Activated CD8-positive, alpha-beta memory T cell treated with anti-CD3 and anti-CD28 coated beads for 36 hours (primary cell): ENCODE measurements at regions not wholly inside any gene's neighbourhood (a gene's known extent, or its start where the extent isn't known, plus 50 kb on each side); places are given as distances from the start of the nearest gene placed in this dataset.

Experiments used
- CTCF ChIA-PET: fragments of 350-600 bp; sonication (Branson Sonifier 250); formaldehyde crosslinking; loops from one replicate; lab custom pipeline; 2021; ENCODE audit warnings: antibody characterized with exemption; lab: Charles Lee
- POLR2A ChIA-PET: fragments of 350-600 bp; sonication (Branson Sonifier 250); formaldehyde crosslinking; loops from one replicate; lab custom pipeline; 2021; ENCODE audit warnings: antibody characterized with exemption; lab: Charles Lee

DNA sequence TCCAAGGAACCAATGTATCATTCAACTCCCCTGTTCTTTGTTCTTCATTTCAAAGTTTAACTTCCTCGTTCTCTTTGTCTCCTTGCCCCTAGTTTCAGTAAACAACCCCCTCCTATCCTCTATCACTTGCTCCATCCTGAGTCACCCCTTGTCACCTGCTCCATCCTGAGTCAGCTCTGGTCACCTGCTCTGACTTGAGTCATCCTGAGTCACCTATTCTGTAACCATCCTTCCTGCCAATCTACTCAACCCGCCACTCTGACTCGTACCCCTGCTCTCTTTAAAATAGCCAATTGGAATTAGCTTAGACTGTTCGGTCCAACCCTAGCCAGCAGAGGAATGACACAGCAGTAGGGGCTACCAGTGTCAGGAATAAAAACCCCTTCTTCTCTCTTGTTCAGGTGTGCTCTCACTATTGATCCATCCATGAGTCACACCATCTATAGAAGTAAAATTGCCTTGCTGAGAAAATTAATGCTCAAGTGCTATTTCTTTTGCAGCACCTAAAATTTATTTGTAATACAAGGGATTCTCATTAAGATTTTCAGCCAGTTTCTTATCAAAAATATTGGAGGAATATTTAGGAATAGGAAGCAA is 326.8 kb downstream of the AKAIN1 start:
- POLR2A ChIA-PET = no interaction called here
- CTCF ChIA-PET = no interaction called here

DNA sequence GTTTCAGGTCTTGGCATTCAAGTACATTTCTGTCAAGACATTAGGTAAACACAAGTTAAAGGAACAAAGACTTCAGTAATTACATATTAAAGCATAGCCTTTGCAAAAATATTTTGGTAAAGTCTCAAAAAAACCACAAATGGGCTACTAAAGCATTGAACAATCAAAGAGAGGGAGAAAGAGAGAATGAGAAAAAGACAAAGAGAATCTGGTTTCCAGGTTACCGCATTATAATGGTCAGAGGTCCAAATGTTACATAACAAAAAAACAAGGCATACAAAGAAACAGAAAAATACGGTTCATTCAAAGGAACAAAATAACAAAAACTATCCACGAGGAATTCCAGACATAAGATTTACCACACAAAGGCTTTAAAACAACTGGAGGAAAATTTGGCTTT is 327.9 kb downstream of the AKAIN1 start:
- ChIA-PET CTCF (no interaction called here), POLR2A (no interaction called here)

GRCh38 chr18:4858379-4859127 is 338.5 kb downstream of the AKAIN1 start:
- CTCF ChIA-PET = no interaction called here
- POLR2A ChIA-PET = no interaction called here

DNA sequence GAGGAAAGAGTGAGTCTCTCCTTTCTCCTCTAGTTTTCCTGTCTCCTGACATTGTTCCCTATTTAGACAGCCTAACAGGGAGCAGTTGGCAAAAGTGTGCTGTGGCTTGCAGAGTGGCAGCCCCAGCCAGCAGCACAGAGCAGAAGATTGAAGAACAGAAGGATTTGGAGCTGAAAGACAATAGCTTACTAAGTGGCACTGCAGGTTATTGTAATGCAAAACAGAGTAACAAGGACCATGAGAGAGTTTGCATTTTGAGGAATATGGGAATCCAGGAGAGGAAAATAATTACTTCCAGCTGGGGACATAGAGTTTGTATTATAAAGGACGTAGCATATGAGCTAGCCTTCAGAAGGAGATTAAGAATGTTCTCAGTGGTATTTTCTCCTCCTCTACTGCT is 342.4 kb downstream of the AKAIN1 start:
- CTCF ChIA-PET = no interaction called here
- POLR2A ChIA-PET = interaction anchor here (0.7 kb wide), 1 partner anchor 1431 kb away, joined by 3 read pairs; no protein-coding TSS in a partner anchor

GRCh38 chr18:4851301-4851976 is 345.6 kb downstream of the AKAIN1 start:
- ChIA-PET POLR2A (no interaction called here), CTCF (no interaction called here)

- POLR2A ChIA-PET = no interaction called here
Observed at GRCh38 chr18:4847056-4847455, 350.0 kb downstream of the AKAIN1 start.

GRCh38 chr18:4844320-4844719 is 352.7 kb downstream of the AKAIN1 start:
- ChIA-PET CTCF (no interaction called here), POLR2A (no interaction called here)

More at GRCh38 chr18:4847056-4847455, 350.0 kb downstream of the AKAIN1 start:
- CTCF ChIA-PET = no interaction called here

- ChIA-PET POLR2A (no interaction called here), CTCF (no interaction called here)
Observed at GRCh38 chr18:4843771-4844170, 353.3 kb downstream of the AKAIN1 start.

DNA sequence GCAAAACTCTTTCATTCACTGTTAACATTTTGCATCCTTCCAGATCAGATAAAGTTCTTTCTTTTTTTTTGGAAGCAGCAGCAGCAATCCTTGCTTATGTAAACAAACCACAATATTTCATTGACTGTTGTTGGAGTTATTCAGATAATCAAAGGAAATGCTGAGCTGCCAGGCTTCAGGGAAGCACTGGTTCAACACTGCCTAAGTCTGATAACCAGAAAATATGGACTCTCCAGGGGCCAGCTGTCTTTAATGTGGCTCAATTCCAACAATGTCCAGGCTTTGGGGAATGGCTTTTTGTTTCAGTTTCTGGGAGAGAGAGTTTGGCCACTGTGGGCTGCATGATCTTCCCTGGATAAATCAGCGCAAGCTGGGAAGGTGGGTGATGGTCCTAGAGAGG is 354.3 kb downstream of the AKAIN1 start:
- ChIA-PET POLR2A (no interaction called here), CTCF (no interaction called here)

GRCh38 chr18:4842287-4842686 is 354.8 kb downstream of the AKAIN1 start:
- POLR2A ChIA-PET = no interaction called here
- CTCF ChIA-PET = no interaction called here

DNA sequence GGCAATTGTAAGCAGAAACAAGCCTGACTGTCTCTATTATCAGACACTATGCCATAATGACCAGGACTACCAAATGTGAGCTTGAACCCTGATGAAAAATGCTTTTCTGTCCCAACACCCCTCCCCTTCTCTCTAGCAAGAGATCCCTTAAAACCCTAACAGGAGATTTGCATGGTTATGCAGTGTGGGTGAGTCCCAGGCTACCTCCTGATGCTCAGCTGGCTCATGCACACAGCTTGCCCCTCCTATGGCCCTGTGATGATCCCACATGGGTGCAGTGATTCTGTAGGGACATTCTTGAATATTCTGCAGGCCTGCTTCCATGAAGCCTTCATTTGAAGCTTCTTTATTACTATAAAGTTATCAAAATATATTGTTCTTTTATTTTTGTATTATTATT is 357.4 kb downstream of the AKAIN1 start:
- CTCF ChIA-PET = no interaction called here

DNA sequence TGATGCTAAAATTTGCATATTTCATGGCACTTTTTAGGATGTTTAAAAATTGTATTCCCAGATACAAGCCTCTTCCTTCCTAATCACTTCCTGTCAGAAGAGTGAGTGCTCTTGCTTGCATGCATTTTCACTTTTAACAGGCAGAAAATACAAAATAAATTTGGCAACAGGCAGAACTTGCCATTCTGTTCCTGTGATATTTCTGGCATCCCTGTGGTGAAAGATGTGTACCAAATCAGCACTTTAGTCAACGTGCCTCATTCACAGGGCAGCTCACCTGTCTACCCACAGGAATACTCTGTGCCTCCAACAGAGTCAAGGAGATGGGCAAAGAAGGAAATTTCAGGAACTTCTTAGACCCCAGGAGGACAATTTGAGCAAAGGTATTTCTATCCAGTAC is 360.9 kb downstream of the AKAIN1 start:
- ChIA-PET CTCF (no interaction called here), POLR2A (no interaction called here)

More for the DNA sequence above, 357.4 kb downstream of the AKAIN1 start:
- POLR2A ChIA-PET = no interaction called here

GRCh38 chr18:4831791-4832375 is 365.2 kb downstream of the AKAIN1 start:
- CTCF ChIA-PET = no interaction called here

GRCh38 chr18:4831127-4831526 is 365.9 kb downstream of the AKAIN1 start:
- POLR2A ChIA-PET = no interaction called here

More at GRCh38 chr18:4831791-4832375, 365.2 kb downstream of the AKAIN1 start:
- POLR2A ChIA-PET = no interaction called here

GRCh38 chr18:4823091-4823490 is 368.0 kb upstream of the DLGAP1 start:
- ChIA-PET POLR2A (no interaction called here), CTCF (no interaction called here)

More at GRCh38 chr18:4831127-4831526, 365.9 kb downstream of the AKAIN1 start:
- CTCF ChIA-PET = no interaction called here

- CTCF ChIA-PET = no interaction called here
- POLR2A ChIA-PET = no interaction called here
Observed at GRCh38 chr18:4821801-4822200, 366.7 kb upstream of the DLGAP1 start.

GRCh38 chr18:4817665-4818064 is 362.6 kb upstream of the DLGAP1 start:
- POLR2A ChIA-PET = no interaction called here
- CTCF ChIA-PET = no interaction called here

- ChIA-PET CTCF (no interaction called here), POLR2A (no interaction called here)
Observed at GRCh38 chr18:4813708-4814107, 358.6 kb upstream of the DLGAP1 start.

DNA sequence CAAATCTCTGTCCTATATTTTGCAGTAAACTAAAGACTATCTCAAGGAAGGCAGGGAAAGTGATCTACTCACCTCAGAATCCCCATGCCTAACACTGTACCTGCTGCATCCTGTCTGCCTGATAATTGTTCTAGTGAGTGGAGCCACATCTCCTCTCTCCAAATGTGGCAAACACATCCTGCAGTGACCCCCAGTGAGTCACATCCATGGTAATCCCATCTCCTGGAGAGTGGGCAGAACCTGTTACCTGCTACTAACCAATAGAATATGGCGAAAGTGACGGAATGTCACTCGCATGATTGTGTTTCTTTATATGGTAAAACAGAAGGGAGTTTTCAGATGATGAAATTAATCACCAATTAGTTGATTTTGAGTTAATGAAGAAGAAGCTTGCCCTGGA is 353.8 kb upstream of the DLGAP1 start:
- ChIA-PET POLR2A (no interaction called here), CTCF (no interaction called here)

GRCh38 chr18:4807604-4808293 is 352.6 kb upstream of the DLGAP1 start:
- POLR2A ChIA-PET = no interaction called here
- CTCF ChIA-PET = no interaction called here
